ENCODE measurements at regions not wholly inside any gene's neighbourhood (a gene's known extent, or its start where the extent isn't known, plus 50 kb on each side); places are given as distances from the start of the nearest gene placed in this dataset.

DNA sequence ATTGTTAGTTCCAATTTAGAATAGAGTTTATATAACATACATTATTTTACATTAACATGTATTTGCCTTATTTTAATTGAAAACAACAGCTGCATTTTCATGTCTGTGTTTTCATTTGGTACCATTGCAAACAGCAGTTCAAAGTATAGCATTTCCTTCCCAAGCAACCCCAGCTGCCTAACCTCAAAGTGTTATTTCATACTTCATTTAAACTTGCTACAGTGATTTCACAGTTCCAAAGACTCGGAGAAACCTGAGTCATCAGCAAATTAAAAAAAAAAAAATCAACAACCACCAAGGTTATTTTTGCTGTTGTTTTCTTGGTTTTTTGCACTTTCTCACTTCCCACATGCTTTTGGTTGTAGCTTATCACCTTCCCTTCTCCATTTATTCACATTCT, 236.5 kb upstream of the SPHKAP start:
- Histone ChIP-seq H3K4me3 (no peak overlapping the region), H3K9me3 (no peaks in the 10 kb centered on the region), H3K36me3 (no peaks in the 10 kb centered on the region), H3K27me3 (no peaks in the 10 kb centered on the region), H3K4me1 (no peaks in the 10 kb centered on the region), H3K27ac (no peak overlapping the region)
- intact Hi-C loops (cut with DNase I), result no loop called here
- no peak for DNase-seq (ENCODE audit: low spot score in 2 of 2)
- no peak for TF ChIP-seq CTCF (IDR thresholded peaks at IDR 0.05)

DNA sequence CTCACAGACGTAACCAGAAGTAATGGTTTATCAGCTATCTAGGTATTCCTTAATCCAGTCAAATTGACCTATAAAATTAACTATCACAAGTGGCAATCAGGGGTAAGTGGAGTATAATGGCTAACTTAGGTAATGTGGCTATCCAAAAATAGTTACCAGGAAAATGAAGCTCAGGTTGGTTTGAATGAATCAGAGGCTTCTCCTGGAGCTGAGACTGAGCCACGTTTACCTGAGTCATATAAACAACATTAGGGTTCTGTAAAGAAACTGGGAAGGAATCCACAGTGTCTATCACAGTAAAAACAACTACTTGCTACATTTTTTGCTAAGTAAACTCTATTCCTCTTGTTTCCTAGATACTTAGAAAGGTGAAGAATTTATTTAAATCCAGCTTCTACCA, 236.0 kb upstream of the SPHKAP start:
- no peaks in the 10 kb centered on the region for H3K4me1 ChIP-seq
- DNase-seq (ENCODE audit: low spot score in 2 of 2), result no peak
- intact Hi-C loops (cut with DNase I), result no loop called here
- no peaks in the 10 kb centered on the region for H3K36me3 ChIP-seq
- no peak overlapping the region for H3K27ac ChIP-seq
- TF ChIP-seq CTCF (IDR thresholded peaks at IDR 0.05), result no peak
- no peaks in the 10 kb centered on the region for H3K9me3 ChIP-seq
- H3K4me3 ChIP-seq, result no peak overlapping the region
- H3K27me3 ChIP-seq, result no peaks in the 10 kb centered on the region

GRCh38 chr2:228410061-228410460, 228.6 kb upstream of the SPHKAP start:
- Histone ChIP-seq H3K4me3 (no peak overlapping the region), H3K36me3 (no peaks in the 10 kb centered on the region), H3K27ac (no peak overlapping the region), H3K27me3 (no peaks in the 10 kb centered on the region), H3K4me1 (no peaks in the 10 kb centered on the region), H3K9me3 (no peaks in the 10 kb centered on the region)
- intact Hi-C loops (cut with DNase I), result no loop called here
- no peak for TF ChIP-seq CTCF (IDR thresholded peaks at IDR 0.05)
- DNase-seq (ENCODE audit: low spot score in 2 of 2), result no peak

- no peak for TF ChIP-seq CTCF (IDR thresholded peaks at IDR 0.05)
- no peak overlapping the region for H3K4me3 ChIP-seq
- no peaks in the 10 kb centered on the region for H3K36me3 ChIP-seq
- no peaks in the 10 kb centered on the region for H3K9me3 ChIP-seq
- H3K27ac ChIP-seq, result no peak overlapping the region
- H3K4me1 ChIP-seq, result no peaks in the 10 kb centered on the region
- no peaks in the 10 kb centered on the region for H3K27me3 ChIP-seq
- intact Hi-C loops (cut with DNase I), result no loop called here
- no peak for DNase-seq (ENCODE audit: low spot score in 2 of 2)
Measured at GRCh38 chr2:228409493-228409892, 228.0 kb upstream of the SPHKAP start.

GRCh38 chr2:228408529-228409227, 227.2 kb upstream of the SPHKAP start:
- H3K4me3 ChIP-seq, result no peak overlapping the region
- H3K27ac ChIP-seq, result no peak overlapping the region
- no peak for DNase-seq (ENCODE audit: low spot score in 2 of 2)
- H3K9me3 ChIP-seq, result no peaks in the 10 kb centered on the region
- no peak for TF ChIP-seq CTCF (IDR thresholded peaks at IDR 0.05)
- intact Hi-C loops (cut with DNase I), result no loop called here
- H3K36me3 ChIP-seq, result no peaks in the 10 kb centered on the region
- no peaks in the 10 kb centered on the region for H3K27me3 ChIP-seq
- no peaks in the 10 kb centered on the region for H3K4me1 ChIP-seq

GRCh38 chr2:228407821-228408220, 226.3 kb upstream of the SPHKAP start:
- Histone ChIP-seq H3K4me1 (no peaks in the 10 kb centered on the region), H3K36me3 (no peaks in the 10 kb centered on the region), H3K27ac (no peak overlapping the region), H3K4me3 (no peak overlapping the region), H3K9me3 (no peaks in the 10 kb centered on the region), H3K27me3 (no peaks in the 10 kb centered on the region)
- TF ChIP-seq CTCF (IDR thresholded peaks at IDR 0.05), result no peak
- no peak for DNase-seq (ENCODE audit: low spot score in 2 of 2)
- intact Hi-C loops (cut with DNase I), result no loop called here

Measured in ascending aorta (tissue), 2 donors.